Ishikawa (cell line): ENCODE measurements at regions not wholly inside any gene's neighbourhood (a gene's known extent, or its start where the extent isn't known, plus 50 kb on each side); places are given as distances from the start of the nearest gene placed in this dataset.

ENCODE experiments used
- CEBPB ChIP-seq: IDR thresholded peaks from 2 replicates; pipeline ENCODE4 v1.6.1; 2012
- ZBTB7A ChIP-seq: IDR thresholded peaks from 2 replicates; pipeline ENCODE4 v1.6.1; 2012; ENCODE audit warnings: low read depth

- no peak for TF ChIP-seq CEBPB
- TF ChIP-seq ZBTB7A: no peak
Measured at GRCh38 chr12:67062193-67062592, 207.0 kb upstream of the CAND1 start.
